GM12878 (cell line): ENCODE measurements at regions not wholly inside any gene's neighbourhood (a gene's known extent, or its start where the extent isn't known, plus 50 kb on each side); places are given as distances from the start of the nearest gene placed in this dataset.

Experiments
- GATAD2B ChIP-seq: fragments of 450-650 bp; conservative IDR thresholded peaks from 2 replicates; pipeline ENCODE4 v1.6.1; 2017; ENCODE audit warnings: low read depth, mild to moderate bottlenecking, moderate library complexity
- JUNB ChIP-seq: IDR thresholded peaks from 2 replicates; pipeline ENCODE4 v1.6.1; 2016; ENCODE audit warnings: antibody characterized with exemption, mild to moderate bottlenecking
- NR2F1 ChIP-seq: fragments of 450-650 bp; conservative IDR thresholded peaks from 2 replicates; pipeline ENCODE4 v1.6.1; 2017; ENCODE audit warnings: mild to moderate bottlenecking
- PBX3 ChIP-seq: IDR thresholded peaks from 2 replicates; pipeline ENCODE4 v1.6.1; 2011; ENCODE audit warnings: mild to moderate bottlenecking, low read depth, low read length, moderate library complexity; ENCODE audit not compliant: insufficient replicate concordance
- POU2F2 ChIP-seq: IDR thresholded peaks from 3 replicates; pipeline ENCODE4 v1.6.1; 2011; ENCODE audit warnings: low read depth, mild to moderate bottlenecking, low read length, borderline replicate concordance
- ZBTB33 ChIP-seq: fragments of 450-650 bp; IDR thresholded peaks from 2 replicates; pipeline ENCODE4 v1.6.1; 2017; ENCODE audit warnings: mild to moderate bottlenecking
- ZBTB4 ChIP-seq: fragments of 450-650 bp; formaldehyde crosslinking; IDR thresholded peaks from 2 replicates; pipeline ENCODE4 v1.4.0; 2022; ENCODE audit warnings: mild to moderate bottlenecking, moderate library complexity
- TF ChIP-seq, protein P1 (sequence below): IDR thresholded peaks from 2 replicates; pipeline ENCODE4 v1.6.1; 2011; ENCODE audit warnings: borderline replicate concordance, low read depth, mild to moderate bottlenecking, moderate library complexity, mixed read lengths, low read length; ENCODE audit not compliant: insufficient read depth; ENCODE audit errors: extremely low read length
- TF ChIP-seq, protein P2 (sequence below): IDR thresholded peaks from 2 replicates; pipeline ENCODE4 v1.6.1; 2012; ENCODE audit warnings: low read depth, low read length, improper control_type of control experiment

DNA sequence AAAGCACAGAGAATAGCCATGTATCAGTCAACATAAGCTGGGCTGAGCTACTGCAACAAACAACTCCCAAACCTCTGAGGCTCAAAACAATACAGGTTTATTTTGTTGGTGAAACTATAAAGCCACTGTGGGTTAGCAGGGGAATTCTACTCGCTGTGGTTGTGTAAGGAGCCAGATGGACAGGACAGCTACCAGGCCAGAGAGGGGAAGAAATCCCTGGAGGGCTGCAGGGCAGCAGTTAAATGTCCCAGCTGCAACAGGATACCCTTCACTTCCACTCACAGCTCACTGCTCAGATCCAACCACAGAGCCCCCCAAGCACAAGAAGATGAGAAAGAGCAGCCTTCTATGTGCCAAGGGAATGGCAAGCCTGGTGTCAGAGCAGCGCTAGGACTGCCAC is 245.9 kb upstream of the RAB6C start (continued):
- TF ChIP-seq ZBTB4 (CRISPR knock-in tag) (no peak), ZBTB33 (no peak), PBX3 (no peak), JUNB (no peak), GATAD2B (no peak), POU2F2 (no peak), NR2F1 (no peak)
- TF ChIP-seq, protein P1, sequence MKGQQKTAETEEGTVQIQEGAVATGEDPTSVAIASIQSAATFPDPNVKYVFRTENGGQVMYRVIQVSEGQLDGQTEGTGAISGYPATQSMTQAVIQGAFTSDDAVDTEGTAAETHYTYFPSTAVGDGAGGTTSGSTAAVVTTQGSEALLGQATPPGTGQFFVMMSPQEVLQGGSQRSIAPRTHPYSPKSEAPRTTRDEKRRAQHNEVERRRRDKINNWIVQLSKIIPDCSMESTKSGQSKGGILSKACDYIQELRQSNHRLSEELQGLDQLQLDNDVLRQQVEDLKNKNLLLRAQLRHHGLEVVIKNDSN = no peak
- TF ChIP-seq, protein P2, sequence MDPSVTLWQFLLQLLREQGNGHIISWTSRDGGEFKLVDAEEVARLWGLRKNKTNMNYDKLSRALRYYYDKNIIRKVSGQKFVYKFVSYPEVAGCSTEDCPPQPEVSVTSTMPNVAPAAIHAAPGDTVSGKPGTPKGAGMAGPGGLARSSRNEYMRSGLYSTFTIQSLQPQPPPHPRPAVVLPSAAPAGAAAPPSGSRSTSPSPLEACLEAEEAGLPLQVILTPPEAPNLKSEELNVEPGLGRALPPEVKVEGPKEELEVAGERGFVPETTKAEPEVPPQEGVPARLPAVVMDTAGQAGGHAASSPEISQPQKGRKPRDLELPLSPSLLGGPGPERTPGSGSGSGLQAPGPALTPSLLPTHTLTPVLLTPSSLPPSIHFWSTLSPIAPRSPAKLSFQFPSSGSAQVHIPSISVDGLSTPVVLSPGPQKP = no peak
